SU-DHL-6 (cell line): ENCODE measurements at regions not wholly inside any gene's neighbourhood (a gene's known extent, or its start where the extent isn't known, plus 50 kb on each side); places are given as distances from the start of the nearest gene placed in this dataset.

Experiments used
- H2AFZ ChIP-seq: fragments of 200-600 bp; sonication (generic); 2 replicates; pipeline ENCODE4 v1.6.1; 2014; ENCODE audit warnings: low read depth, mild to moderate bottlenecking, moderate library complexity, mixed read lengths, antibody characterized with exemption, low read length; ENCODE audit not compliant: severe bottlenecking
- H3F3A ChIP-seq: fragments of 200-600 bp; shearing (Covaris generic); 2 replicates; pipeline ENCODE4 v1.6.0; 2016; ENCODE audit warnings: antibody characterized with exemption, mild to moderate bottlenecking; ENCODE audit not compliant: insufficient read depth
- H3K27ac ChIP-seq: fragments of 200-600 bp; sonication (generic); 2 replicates; pipeline ENCODE4 v1.5.1; 2016; ENCODE audit warnings: low read depth, mild to moderate bottlenecking, low read length, moderate library complexity, mixed read lengths
- H3K27me3 ChIP-seq: fragments of 200-600 bp; sonication (generic), shearing (Covaris generic); 2 replicates; pipeline ENCODE4 v1.6.0; 2014; ENCODE audit warnings: mild to moderate bottlenecking, low read length
- H3K36me3 ChIP-seq: fragments of 200-600 bp; sonication (generic); 2 replicates; pipeline ENCODE4 v1.6.1; 2014; ENCODE audit warnings: mild to moderate bottlenecking, low read length, mixed read lengths
- H3K4me2 ChIP-seq: fragments of 300-600, 200-600 bp; shearing (Covaris generic), sonication (generic); 2 replicates; pipeline ENCODE4 v1.6.0; 2014; ENCODE audit warnings: low read length, low read depth, mild to moderate bottlenecking; ENCODE audit not compliant: poor library complexity, severe bottlenecking
- H3K4me3 ChIP-seq: fragments of 200-600 bp; sonication (generic); 2 replicates; pipeline ENCODE4 v1.5.1; 2014; ENCODE audit warnings: antibody characterized with exemption, low read length, mild to moderate bottlenecking, mixed read lengths; ENCODE audit not compliant: insufficient read depth, poor library complexity, severe bottlenecking
- H3K79me2 ChIP-seq: fragments of 200-600 bp; sonication (generic); 2 replicates; pipeline ENCODE4 v1.6.1; 2014; ENCODE audit warnings: mild to moderate bottlenecking, low read length, moderate library complexity; ENCODE audit not compliant: insufficient read depth
- H3K9ac ChIP-seq: fragments of 200-600 bp; sonication (generic); 2 replicates; pipeline ENCODE4 v1.7.0; 2014; ENCODE audit warnings: mild to moderate bottlenecking, low read length
- H3K9me2 ChIP-seq: fragments of 200-600 bp; sonication (generic); replicated peaks from 2 replicates; pipeline ENCODE4 v1.6.1; 2014; ENCODE audit warnings: low read length; ENCODE audit not compliant: insufficient read depth
- H3K9me3 ChIP-seq: fragments of 200-600 bp; sonication (generic); 2 replicates; pipeline ENCODE4 v1.6.1; 2014; ENCODE audit warnings: low read length, mixed read lengths; ENCODE audit not compliant: insufficient read depth
- H4K20me1 ChIP-seq: fragments of 200-600 bp; sonication (generic); 2 replicates; pipeline ENCODE4 v1.6.1; 2014; ENCODE audit warnings: low read depth, mild to moderate bottlenecking, antibody characterized with exemption, low read length, moderate library complexity, mixed read lengths
- CTCF ChIP-seq: fragments of 200-600 bp; sonication (generic); IDR thresholded peaks from one replicate; pipeline ENCODE4 v1.5.1; 2017; ENCODE audit warnings: antibody characterized with exemption, mild to moderate bottlenecking, low read length, moderate library complexity; ENCODE audit not compliant: insufficient read depth, poor library complexity, severe bottlenecking
- EZH2phosphoT487 ChIP-seq: fragments of 200-600 bp; sonication (generic), shearing (Covaris generic); conservative IDR thresholded peaks from 2 replicates; pipeline ENCODE4 v1.6.1; 2018; ENCODE audit warnings: mild to moderate bottlenecking, antibody characterized with exemption, low read length, moderate library complexity, mixed read lengths

DNA sequence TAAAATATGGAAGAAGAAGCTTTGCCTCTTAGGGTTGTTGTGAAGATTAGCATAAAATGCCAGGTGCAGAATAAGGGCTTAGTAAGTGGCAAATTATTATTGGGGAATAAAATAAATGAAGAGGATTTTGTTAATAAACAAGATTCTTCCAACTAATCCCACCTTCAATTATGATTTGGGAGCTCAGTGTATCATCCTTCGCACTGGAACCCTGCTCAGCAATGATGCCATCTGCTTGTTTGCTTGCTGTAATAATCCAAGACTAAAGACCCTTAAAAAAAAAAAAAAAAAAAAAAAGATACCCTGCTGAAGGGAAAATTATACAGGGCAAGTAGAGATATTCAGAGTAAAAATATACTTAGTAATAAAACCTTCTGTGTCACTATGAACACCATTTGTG, 62.0 kb upstream of the RREB1 start:
- no peaks in the 10 kb centered on the region for H3K9me2 ChIP-seq
- no peak for TF ChIP-seq EZH2phosphoT487
- TF ChIP-seq CTCF, result no peak
- H3K36me3 ChIP-seq, result no peaks in the 10 kb centered on the region
- no peaks in the 10 kb centered on the region for H4K20me1 ChIP-seq
- H3K4me2 ChIP-seq, result no peak overlapping the region
- no peaks in the 10 kb centered on the region for H3K27me3 ChIP-seq
- no peaks in the 10 kb centered on the region for H3F3A ChIP-seq
- no peak overlapping the region for H2AFZ ChIP-seq
- no peak overlapping the region for H3K9ac ChIP-seq
- H3K79me2 ChIP-seq, result no peaks in the 10 kb centered on the region
- no peaks in the 10 kb centered on the region for H3K9me3 ChIP-seq
- H3K4me3 ChIP-seq, result no peak overlapping the region
- H3K27ac ChIP-seq, result no peak overlapping the region

DNA sequence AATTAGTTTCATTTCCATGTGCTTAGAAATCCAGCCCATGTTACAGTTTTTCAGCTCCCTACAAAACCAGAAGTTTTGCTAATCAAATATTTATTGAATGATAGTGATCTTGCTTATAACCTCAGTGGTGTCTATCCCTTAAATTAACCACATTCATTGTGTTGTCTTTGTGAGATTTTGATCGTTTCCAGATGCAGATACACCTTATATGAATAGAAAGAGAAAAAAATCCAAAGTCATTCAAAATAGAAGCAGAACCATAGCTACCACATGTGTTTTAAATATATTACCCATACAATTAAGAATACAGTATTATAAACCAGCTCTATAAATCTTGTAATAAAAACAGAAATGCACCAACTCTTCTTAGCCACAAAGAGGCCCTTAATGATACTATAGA, 60.6 kb upstream of the RREB1 start:
- H3K9me2 ChIP-seq, result no peaks in the 10 kb centered on the region
- H3K27me3 ChIP-seq, result no peaks in the 10 kb centered on the region
- no peaks in the 10 kb centered on the region for H4K20me1 ChIP-seq
- H3F3A ChIP-seq, result no peaks in the 10 kb centered on the region
- H3K79me2 ChIP-seq, result no peaks in the 10 kb centered on the region
- no peak overlapping the region for H2AFZ ChIP-seq
- no peak overlapping the region for H3K9ac ChIP-seq
- no peak for TF ChIP-seq EZH2phosphoT487
- no peak for TF ChIP-seq CTCF
- H3K4me3 ChIP-seq, result no peak overlapping the region
- H3K36me3 ChIP-seq, result no peaks in the 10 kb centered on the region
- no peak overlapping the region for H3K27ac ChIP-seq
- H3K4me2 ChIP-seq, result no peak overlapping the region
- no peaks in the 10 kb centered on the region for H3K9me3 ChIP-seq

DNA sequence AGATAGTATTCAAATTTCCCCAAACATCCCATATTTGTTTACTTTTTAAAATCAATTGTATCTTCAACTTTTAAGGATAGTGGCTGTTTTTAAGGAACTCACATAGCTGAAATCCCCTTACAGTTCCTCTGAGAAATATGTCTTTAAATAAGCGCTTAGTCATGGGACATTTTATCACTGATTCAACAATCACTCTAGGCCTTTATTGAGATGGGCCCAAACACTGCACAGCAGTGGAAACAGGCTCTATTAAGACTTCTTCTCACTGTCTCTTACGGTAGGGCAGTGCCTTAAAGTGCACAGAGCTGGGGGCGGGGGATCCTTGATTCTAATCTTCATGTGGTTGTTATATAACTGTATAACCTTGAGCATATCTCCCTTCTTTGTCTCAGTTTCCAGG, 59.8 kb upstream of the RREB1 start:
- H3K79me2 ChIP-seq, result no peaks in the 10 kb centered on the region
- no peaks in the 10 kb centered on the region for H4K20me1 ChIP-seq
- no peak overlapping the region for H3K9ac ChIP-seq
- H3K4me3 ChIP-seq, result no peak overlapping the region
- H3K4me2 ChIP-seq, result no peak overlapping the region
- no peak overlapping the region for H3K27ac ChIP-seq
- H2AFZ ChIP-seq, result no peak overlapping the region
- H3F3A ChIP-seq, result no peaks in the 10 kb centered on the region
- no peaks in the 10 kb centered on the region for H3K36me3 ChIP-seq
- TF ChIP-seq EZH2phosphoT487 (no peak), CTCF (no peak)
- H3K9me3 ChIP-seq, result no peaks in the 10 kb centered on the region
- H3K9me2 ChIP-seq, result no peaks in the 10 kb centered on the region
- 0 out of 2 replicates have a peak, but pooled peaks cover 3% of the 10 kb centered on the region for H3K27me3 ChIP-seq

- no peaks in the 10 kb centered on the region for H3K36me3 ChIP-seq
- no peak overlapping the region for H3K4me2 ChIP-seq
- no peak overlapping the region for H3K27ac ChIP-seq
- no peaks in the 10 kb centered on the region for H3F3A ChIP-seq
- H3K9me2 ChIP-seq, result no peaks in the 10 kb centered on the region
- H3K79me2 ChIP-seq, result no peaks in the 10 kb centered on the region
- no peaks in the 10 kb centered on the region for H4K20me1 ChIP-seq
- no peak overlapping the region for H2AFZ ChIP-seq
- no peaks in the 10 kb centered on the region for H3K9me3 ChIP-seq
- H3K27me3 ChIP-seq, result 0 out of 2 replicates have a peak, but pooled peaks cover 3% of the 10 kb centered on the region
- TF ChIP-seq CTCF (no peak), EZH2phosphoT487 (no peak)
- no peak overlapping the region for H3K9ac ChIP-seq
- no peak overlapping the region for H3K4me3 ChIP-seq
Measured at GRCh38 chr6:7048894-7049293, 58.9 kb upstream of the RREB1 start.
